HepG2 (cell line): ENCODE measurements at regions not wholly inside any gene's neighbourhood (a gene's known extent, or its start where the extent isn't known, plus 50 kb on each side); places are given as distances from the start of the nearest gene placed in this dataset.

Source experiments
- CBX2 ChIP-seq, 2 experiments: fragments of 200-600 bp in 1 of 2; sonication (generic); formaldehyde crosslinking in 1 of 2; IDR thresholded peaks; 2 replicates each; pipeline versions ENCODE4 v1.7.0 to v1.8.1; 2018 to 2022; ENCODE audit warnings: low read depth in 2 of 2, low read length in 1 of 2, mild to moderate bottlenecking in 1 of 2, missing genetic modification reagents in 1 of 2
- CENPX ChIP-seq: sonication (generic); formaldehyde crosslinking; IDR thresholded peaks from 2 replicates; pipeline ENCODE4 v1.9.0; 2021; ENCODE audit warnings: mild to moderate bottlenecking, missing genetic modification reagents, moderate library complexity
- GPN1 ChIP-seq: sonication (generic); formaldehyde crosslinking; IDR thresholded peaks from 2 replicates; pipeline ENCODE4 v1.5.1; 2020; ENCODE audit warnings: missing genetic modification reagents, borderline replicate concordance
- HOMEZ ChIP-seq: IDR thresholded peaks from 2 replicates; pipeline ENCODE4 v1.6.1; 2016; ENCODE audit warnings: low read depth
- SAP130 ChIP-seq: IDR thresholded peaks from 2 replicates; pipeline ENCODE4 v1.6.1; 2016; ENCODE audit warnings: low read depth
- TBX3 ChIP-seq: fragments of 450-650 bp; IDR thresholded peaks from 2 replicates; pipeline ENCODE4 v1.6.1; 2017; ENCODE audit warnings: antibody characterized with exemption, mild to moderate bottlenecking, inconsistent platforms, borderline replicate concordance
- ZFP62 ChIP-seq: sonication (generic); formaldehyde crosslinking; IDR thresholded peaks from 2 replicates; pipeline ENCODE4 v1.4.0; 2020; ENCODE audit warnings: missing genetic modification reagents
- ZNF256 ChIP-seq: sonication (generic); formaldehyde crosslinking; conservative IDR thresholded peaks from 2 replicates; pipeline ENCODE4 v1.4.0; 2020; ENCODE audit warnings: missing genetic modification reagents
- ZNF709 ChIP-seq: sonication (generic); formaldehyde crosslinking; IDR thresholded peaks from 2 replicates; pipeline ENCODE4 v1.5.0; 2020; ENCODE audit warnings: mild to moderate bottlenecking, missing genetic modification reagents
- ZNF800 ChIP-seq: sonication (generic); formaldehyde crosslinking; IDR thresholded peaks from 2 replicates; pipeline ENCODE4 v1.4.0; 2020; ENCODE audit warnings: missing genetic modification reagents
- TF ChIP-seq, protein P1 (sequence below): sonication (generic); formaldehyde crosslinking; IDR thresholded peaks from 2 replicates; pipeline ENCODE4 v1.4.0; 2020; ENCODE audit warnings: missing genetic modification reagents, mild to moderate bottlenecking, borderline replicate concordance

DNA sequence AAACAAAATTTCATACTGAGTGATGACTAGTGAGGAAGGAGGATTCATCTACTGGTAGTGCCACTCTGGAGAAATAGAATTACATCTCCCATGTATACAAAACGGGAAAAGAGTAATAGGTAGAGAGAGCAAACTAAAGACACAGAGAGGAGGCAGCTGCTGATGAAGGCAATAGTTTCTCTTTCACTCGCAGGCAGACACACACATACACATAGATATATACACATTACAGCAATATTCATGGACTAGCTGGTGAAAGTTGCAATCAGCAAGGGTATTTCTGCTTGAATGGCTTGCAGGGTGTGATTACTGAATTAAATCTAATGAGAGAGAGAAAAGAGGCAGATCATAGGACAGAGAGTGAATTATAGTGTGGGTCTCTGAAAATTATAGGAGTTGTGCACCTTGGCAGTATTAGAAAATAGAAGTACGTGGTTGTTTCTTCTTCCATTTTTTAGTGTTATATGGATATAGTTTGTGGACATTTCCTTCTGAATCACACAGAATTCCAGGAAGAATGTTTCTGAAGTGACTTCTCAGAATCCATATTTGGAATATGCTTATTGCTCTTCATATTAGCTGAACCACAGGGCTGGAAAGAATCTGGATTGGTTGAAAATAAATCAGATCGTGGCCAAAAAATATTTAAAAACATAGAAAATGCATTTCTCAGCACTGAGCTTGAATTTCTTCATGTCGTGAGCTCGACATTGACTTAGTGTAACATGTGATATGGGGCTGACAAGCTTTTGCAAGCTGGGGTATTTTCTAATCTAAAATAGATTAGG is 991.2 kb downstream of the TUSC7 start (continued):
- TF ChIP-seq HOMEZ (no peak), TBX3 (no peak), ZNF800 (no peak), GPN1 (CRISPR knock-in tag) (no peak), CENPX (CRISPR knock-in tag) (no peak), CBX2 (IDR thresholded peaks at IDR 0.05; ENCODE audit: low read depth, low read length) (no peak), CBX2 (CRISPR knock-in tag; IDR thresholded peaks at IDR 0.05; ENCODE audit: low read depth) (no peak), ZNF256 (CRISPR knock-in tag) (no peak), ZNF709 (CRISPR knock-in tag) (no peak), SAP130 (CRISPR knock-in tag) (no peak), ZFP62 (CRISPR knock-in tag) (no peak)
- TF ChIP-seq, protein P1, sequence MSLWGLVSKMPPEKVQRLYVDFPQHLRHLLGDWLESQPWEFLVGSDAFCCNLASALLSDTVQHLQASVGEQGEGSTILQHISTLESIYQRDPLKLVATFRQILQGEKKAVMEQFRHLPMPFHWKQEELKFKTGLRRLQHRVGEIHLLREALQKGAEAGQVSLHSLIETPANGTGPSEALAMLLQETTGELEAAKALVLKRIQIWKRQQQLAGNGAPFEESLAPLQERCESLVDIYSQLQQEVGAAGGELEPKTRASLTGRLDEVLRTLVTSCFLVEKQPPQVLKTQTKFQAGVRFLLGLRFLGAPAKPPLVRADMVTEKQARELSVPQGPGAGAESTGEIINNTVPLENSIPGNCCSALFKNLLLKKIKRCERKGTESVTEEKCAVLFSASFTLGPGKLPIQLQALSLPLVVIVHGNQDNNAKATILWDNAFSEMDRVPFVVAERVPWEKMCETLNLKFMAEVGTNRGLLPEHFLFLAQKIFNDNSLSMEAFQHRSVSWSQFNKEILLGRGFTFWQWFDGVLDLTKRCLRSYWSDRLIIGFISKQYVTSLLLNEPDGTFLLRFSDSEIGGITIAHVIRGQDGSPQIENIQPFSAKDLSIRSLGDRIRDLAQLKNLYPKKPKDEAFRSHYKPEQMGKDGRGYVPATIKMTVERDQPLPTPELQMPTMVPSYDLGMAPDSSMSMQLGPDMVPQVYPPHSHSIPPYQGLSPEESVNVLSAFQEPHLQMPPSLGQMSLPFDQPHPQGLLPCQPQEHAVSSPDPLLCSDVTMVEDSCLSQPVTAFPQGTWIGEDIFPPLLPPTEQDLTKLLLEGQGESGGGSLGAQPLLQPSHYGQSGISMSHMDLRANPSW (CRISPR knock-in tag) = no peak
